HEK293 (cell line): ENCODE measurements at regions not wholly inside any gene's neighbourhood (a gene's known extent, or its start where the extent isn't known, plus 50 kb on each side); places are given as distances from the start of the nearest gene placed in this dataset.

ENCODE experiments used
- CTCF ChIA-PET: fragments of 350-600 bp; formaldehyde crosslinking; extraction: SDS; loops from one replicate; lab custom pipeline; 2021; ENCODE audit warnings: antibody characterized with exemption; lab: Yijun Ruan, JAX
- POLR2A ChIA-PET: fragments of 300-600 bp; formaldehyde crosslinking; extraction: SDS; loops from one replicate; lab custom pipeline; 2020; ENCODE audit warnings: antibody characterized with exemption, inconsistent platforms; lab: Yijun Ruan, JAX
- H3K27ac ChIP-seq: fragments of 200-500 bp; sonication (Bioruptor generic); 2 replicates; pipeline ENCODE4 v1.5.1; 2014; ENCODE audit warnings: low read depth, low read length, control low read depth, inconsistent platforms; ENCODE audit errors: extremely low read depth
- H3K36me3 ChIP-seq, 2 experiments: fragments of 200-500 bp in 1 of 2; sonication (Bioruptor generic) in 1 of 2; 1 replicate in 1 of 2; 2 replicates in 1 of 2; pipeline ENCODE4 v1.5.1; 2014 to 2017; ENCODE audit warnings: inconsistent platforms in 2 of 2, low read length in 2 of 2; ENCODE audit not compliant: control insufficient read depth in 2 of 2, insufficient read depth in 1 of 2
- H3K4me1 ChIP-seq: fragments of 200-500 bp; sonication (Bioruptor generic); 2 replicates; pipeline ENCODE4 v1.5.1; 2014; ENCODE audit warnings: mild to moderate bottlenecking, low read length, inconsistent platforms; ENCODE audit not compliant: control insufficient read depth, insufficient read depth
- H3K4me3 ChIP-seq: 2 replicates; pipeline ENCODE4 v1.5.1; 2011; ENCODE audit warnings: low read depth, mild to moderate bottlenecking, control low read depth, low read length, moderate library complexity
- H3K9me3 ChIP-seq: fragments of 200-500 bp; sonication (Bioruptor generic); 2 replicates; pipeline ENCODE4 v1.5.1; 2014; ENCODE audit warnings: low read depth, low read length, inconsistent platforms; ENCODE audit not compliant: control insufficient read depth, insufficient read depth
- MZF1 ChIP-seq: fragments of 450-650 bp; formaldehyde crosslinking; IDR thresholded peaks from 2 replicates; pipeline ENCODE4 v1.5.1; 2017; ENCODE audit warnings: missing biosample characterization, missing genetic modification characterization, borderline replicate concordance
- OSR2 ChIP-seq: fragments of 450-650 bp; formaldehyde crosslinking; IDR thresholded peaks from 2 replicates; pipeline ENCODE4 v1.5.1; 2016; ENCODE audit warnings: missing biosample characterization, missing genetic modification characterization
- SP2 ChIP-seq: fragments of 450-650 bp; formaldehyde crosslinking; IDR thresholded peaks from 2 replicates; pipeline ENCODE4 v1.5.1; 2016; ENCODE audit warnings: missing biosample characterization, missing genetic modification characterization
- YY2 ChIP-seq: fragments of 450-650 bp; formaldehyde crosslinking; IDR thresholded peaks from 2 replicates; pipeline ENCODE4 v1.5.1; 2016; ENCODE audit warnings: missing biosample characterization, missing genetic modification characterization
- ZBTB17 ChIP-seq: fragments of 450-650 bp; formaldehyde crosslinking; IDR thresholded peaks from 2 replicates; pipeline ENCODE4 v1.5.1; 2016; ENCODE audit warnings: missing biosample characterization, missing genetic modification characterization
- ZBTB7A ChIP-seq: fragments of 450-650 bp; formaldehyde crosslinking; IDR thresholded peaks from 2 replicates; pipeline ENCODE4 v1.5.1; 2016; ENCODE audit warnings: low read depth, missing biosample characterization, missing genetic modification characterization
- ZNF114 ChIP-seq: fragments of 450-650 bp; formaldehyde crosslinking; IDR thresholded peaks from 2 replicates; pipeline ENCODE4 v1.5.0; 2017; ENCODE audit warnings: missing biosample characterization, missing genetic modification characterization
- ZNF157 ChIP-seq: fragments of 450-650 bp; formaldehyde crosslinking; IDR thresholded peaks from 2 replicates; pipeline ENCODE4 v1.5.1; 2016; ENCODE audit warnings: missing biosample characterization, missing genetic modification characterization
- ZNF174 ChIP-seq: fragments of 450-650 bp; formaldehyde crosslinking; IDR thresholded peaks from 2 replicates; pipeline ENCODE4 v1.5.0; 2017; ENCODE audit warnings: missing biosample characterization, mild to moderate bottlenecking, missing genetic modification characterization
- ZNF223 ChIP-seq: fragments of 450-650 bp; formaldehyde crosslinking; IDR thresholded peaks from 2 replicates; pipeline ENCODE4 v1.5.1; 2016; ENCODE audit warnings: missing biosample characterization, missing genetic modification characterization
- ZNF248 ChIP-seq: fragments of 450-650 bp; formaldehyde crosslinking; IDR thresholded peaks from 2 replicates; pipeline ENCODE4 v1.5.1; 2017; ENCODE audit warnings: missing biosample characterization, missing genetic modification characterization
- ZNF426 ChIP-seq: fragments of 450-650 bp; formaldehyde crosslinking; IDR thresholded peaks from 2 replicates; pipeline ENCODE4 v1.5.1; 2017; ENCODE audit warnings: missing biosample characterization, missing genetic modification characterization, mild to moderate bottlenecking, inconsistent platforms, moderate library complexity
- ZNF501 ChIP-seq: fragments of 450-650 bp; formaldehyde crosslinking; IDR thresholded peaks from 2 replicates; pipeline ENCODE4 v1.5.1; 2016; ENCODE audit warnings: missing biosample characterization, missing genetic modification characterization
- ZNF558 ChIP-seq: fragments of 450-650 bp; formaldehyde crosslinking; IDR thresholded peaks from 2 replicates; pipeline ENCODE4 v1.5.1; 2016; ENCODE audit warnings: missing biosample characterization, missing genetic modification characterization
- ZNF654 ChIP-seq: fragments of 450-650 bp; formaldehyde crosslinking; IDR thresholded peaks from 2 replicates; pipeline ENCODE4 v1.5.1; 2016; ENCODE audit warnings: low read depth, missing biosample characterization, missing genetic modification characterization
- ZNF776 ChIP-seq: fragments of 450-650 bp; formaldehyde crosslinking; IDR thresholded peaks from 2 replicates; pipeline ENCODE4 v1.5.0; 2017; ENCODE audit warnings: missing biosample characterization, missing genetic modification characterization, borderline replicate concordance
- ZNF792 ChIP-seq: fragments of 450-650 bp; formaldehyde crosslinking; IDR thresholded peaks from 2 replicates; pipeline ENCODE4 v1.5.1; 2016; ENCODE audit warnings: missing biosample characterization, missing genetic modification characterization
- TF ChIP-seq, protein P1 (sequence below): fragments of 450-650 bp; formaldehyde crosslinking; IDR thresholded peaks from 2 replicates; pipeline ENCODE4 v1.5.1; 2016; ENCODE audit warnings: missing biosample characterization, missing genetic modification characterization
- TF ChIP-seq, protein P2 (sequence below): fragments of 450-650 bp; formaldehyde crosslinking; IDR thresholded peaks from 2 replicates; pipeline ENCODE4 v1.5.1; 2016; ENCODE audit warnings: missing biosample characterization, missing genetic modification characterization
- TF ChIP-seq, protein P3 (sequence below): fragments of 450-650 bp; formaldehyde crosslinking; IDR thresholded peaks from 2 replicates; pipeline ENCODE4 v1.5.1; 2016; ENCODE audit warnings: missing biosample characterization, missing genetic modification characterization, borderline replicate concordance
- TF ChIP-seq, protein P4 (sequence below): fragments of 450-650 bp; formaldehyde crosslinking; IDR thresholded peaks from 2 replicates; pipeline ENCODE4 v1.5.1; 2016; ENCODE audit warnings: missing biosample characterization, missing genetic modification characterization

DNA sequence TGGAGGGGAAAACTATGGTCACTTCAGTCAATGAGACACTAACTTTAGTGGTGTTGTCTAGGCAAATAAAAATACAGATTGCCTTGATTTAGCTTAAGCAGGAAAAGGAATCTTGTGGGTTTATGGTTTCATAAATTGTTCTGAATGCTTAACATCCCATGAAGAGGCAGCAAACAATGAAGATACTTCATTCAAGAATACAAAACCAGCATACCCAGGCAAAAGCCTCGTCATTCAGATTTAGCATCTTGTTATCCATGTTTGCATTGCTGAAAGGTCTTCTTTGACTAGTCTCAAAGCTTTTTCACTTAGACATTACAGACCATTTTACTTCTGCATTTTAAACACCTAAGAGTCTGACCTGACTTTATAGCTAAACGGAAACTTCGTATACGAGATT is 272.7 kb upstream of the FSHR start:
- TF ChIP-seq SP2 (no peak), ZNF654 (tag by site-specific recombination) (no peak), ZNF157 (tag by site-specific recombination) (no peak), MZF1 (tag by site-specific recombination) (no peak), YY2 (no peak), ZNF776 (tag by site-specific recombination) (no peak), ZNF426 (tag by site-specific recombination) (no peak), ZNF248 (tag by site-specific recombination) (no peak)
- TF ChIP-seq, protein P1, sequence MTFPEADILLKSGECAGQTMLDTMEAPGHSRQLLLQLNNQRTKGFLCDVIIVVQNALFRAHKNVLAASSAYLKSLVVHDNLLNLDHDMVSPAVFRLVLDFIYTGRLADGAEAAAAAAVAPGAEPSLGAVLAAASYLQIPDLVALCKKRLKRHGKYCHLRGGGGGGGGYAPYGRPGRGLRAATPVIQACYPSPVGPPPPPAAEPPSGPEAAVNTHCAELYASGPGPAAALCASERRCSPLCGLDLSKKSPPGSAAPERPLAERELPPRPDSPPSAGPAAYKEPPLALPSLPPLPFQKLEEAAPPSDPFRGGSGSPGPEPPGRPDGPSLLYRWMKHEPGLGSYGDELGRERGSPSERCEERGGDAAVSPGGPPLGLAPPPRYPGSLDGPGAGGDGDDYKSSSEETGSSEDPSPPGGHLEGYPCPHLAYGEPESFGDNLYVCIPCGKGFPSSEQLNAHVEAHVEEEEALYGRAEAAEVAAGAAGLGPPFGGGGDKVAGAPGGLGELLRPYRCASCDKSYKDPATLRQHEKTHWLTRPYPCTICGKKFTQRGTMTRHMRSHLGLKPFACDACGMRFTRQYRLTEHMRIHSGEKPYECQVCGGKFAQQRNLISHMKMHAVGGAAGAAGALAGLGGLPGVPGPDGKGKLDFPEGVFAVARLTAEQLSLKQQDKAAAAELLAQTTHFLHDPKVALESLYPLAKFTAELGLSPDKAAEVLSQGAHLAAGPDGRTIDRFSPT (tag by site-specific recombination), result no peak
- CTCF ChIA-PET, result no interaction called here
- H3K27ac ChIP-seq, result no peak overlapping the region
- H3K36me3 ChIP-seq, result no peaks in the 10 kb centered on the region
- POLR2A ChIA-PET, result no interaction called here
- no peaks in the 10 kb centered on the region for H3K4me1 ChIP-seq
- no peak overlapping the region for H3K4me3 ChIP-seq
- H3K9me3 ChIP-seq, result no peaks in the 10 kb centered on the region

DNA sequence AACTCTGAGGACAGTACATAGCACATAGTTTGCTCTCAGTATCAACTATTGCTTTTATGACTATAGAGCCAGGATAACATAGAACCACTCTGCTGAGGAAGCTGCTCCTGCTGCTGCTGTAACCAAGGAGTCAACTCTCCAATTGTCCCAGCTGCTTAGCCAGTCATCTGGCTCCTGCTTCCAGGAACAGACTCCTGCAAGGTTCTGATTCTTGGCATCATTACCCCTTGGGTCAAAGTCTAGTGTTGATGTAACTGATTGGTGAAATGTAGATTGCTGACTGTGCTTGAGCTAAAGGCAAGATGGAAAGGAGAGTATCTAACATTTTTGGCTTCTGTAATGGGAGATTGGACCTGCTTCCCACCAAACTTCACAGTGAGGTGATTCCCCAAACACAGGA is 261.9 kb upstream of the FSHR start:
- Histone ChIP-seq H3K27ac (no peak overlapping the region), H3K4me1 (no peaks in the 10 kb centered on the region), H3K4me3 (no peak overlapping the region), H3K9me3 (no peaks in the 10 kb centered on the region), H3K36me3 (no peaks in the 10 kb centered on the region)
- ChIA-PET POLR2A (no interaction called here), CTCF (no interaction called here)
- TF ChIP-seq ZNF792 (tag by site-specific recombination), result no peak
- no peak for TF ChIP-seq ZNF223 (tag by site-specific recombination)
- TF ChIP-seq ZNF501, result no peak
- TF ChIP-seq, protein P2, sequence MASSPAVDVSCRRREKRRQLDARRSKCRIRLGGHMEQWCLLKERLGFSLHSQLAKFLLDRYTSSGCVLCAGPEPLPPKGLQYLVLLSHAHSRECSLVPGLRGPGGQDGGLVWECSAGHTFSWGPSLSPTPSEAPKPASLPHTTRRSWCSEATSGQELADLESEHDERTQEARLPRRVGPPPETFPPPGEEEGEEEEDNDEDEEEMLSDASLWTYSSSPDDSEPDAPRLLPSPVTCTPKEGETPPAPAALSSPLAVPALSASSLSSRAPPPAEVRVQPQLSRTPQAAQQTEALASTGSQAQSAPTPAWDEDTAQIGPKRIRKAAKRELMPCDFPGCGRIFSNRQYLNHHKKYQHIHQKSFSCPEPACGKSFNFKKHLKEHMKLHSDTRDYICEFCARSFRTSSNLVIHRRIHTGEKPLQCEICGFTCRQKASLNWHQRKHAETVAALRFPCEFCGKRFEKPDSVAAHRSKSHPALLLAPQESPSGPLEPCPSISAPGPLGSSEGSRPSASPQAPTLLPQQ (tag by site-specific recombination), result no peak

DNA sequence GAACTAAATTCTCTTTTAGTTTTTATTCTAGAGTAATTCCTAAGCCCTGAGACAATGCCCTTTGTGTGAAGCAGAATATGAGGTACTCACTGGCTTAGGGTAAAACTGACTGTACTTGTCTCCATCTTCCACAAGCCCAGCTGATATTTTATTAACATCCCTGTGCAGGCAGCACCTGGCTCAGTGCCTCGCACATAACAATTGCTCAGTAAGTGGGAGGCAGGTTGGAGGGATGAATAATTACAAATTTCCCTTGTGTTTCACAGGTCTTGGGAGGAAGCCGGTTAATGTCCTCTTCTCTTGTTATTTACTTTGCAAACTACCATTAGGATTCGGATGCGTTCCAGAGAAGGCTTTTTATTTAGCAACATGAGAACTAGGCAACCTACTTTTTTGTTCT is 249.8 kb upstream of the FSHR start:
- ChIA-PET CTCF (no interaction called here), POLR2A (no interaction called here)
- no peak overlapping the region for H3K4me3 ChIP-seq
- H3K36me3 ChIP-seq, result no peaks in the 10 kb centered on the region
- no peaks in the 10 kb centered on the region for H3K9me3 ChIP-seq
- no peaks in the 10 kb centered on the region for H3K4me1 ChIP-seq
- no peak overlapping the region for H3K27ac ChIP-seq
- TF ChIP-seq ZNF501 (no peak), ZNF114 (no peak), OSR2 (tag by site-specific recombination) (no peak), ZNF174 (tag by site-specific recombination) (no peak), ZBTB17 (tag by site-specific recombination) (no peak), ZNF558 (tag by site-specific recombination) (no peak), ZBTB7A (tag by site-specific recombination) (no peak)
- TF ChIP-seq, protein P3, sequence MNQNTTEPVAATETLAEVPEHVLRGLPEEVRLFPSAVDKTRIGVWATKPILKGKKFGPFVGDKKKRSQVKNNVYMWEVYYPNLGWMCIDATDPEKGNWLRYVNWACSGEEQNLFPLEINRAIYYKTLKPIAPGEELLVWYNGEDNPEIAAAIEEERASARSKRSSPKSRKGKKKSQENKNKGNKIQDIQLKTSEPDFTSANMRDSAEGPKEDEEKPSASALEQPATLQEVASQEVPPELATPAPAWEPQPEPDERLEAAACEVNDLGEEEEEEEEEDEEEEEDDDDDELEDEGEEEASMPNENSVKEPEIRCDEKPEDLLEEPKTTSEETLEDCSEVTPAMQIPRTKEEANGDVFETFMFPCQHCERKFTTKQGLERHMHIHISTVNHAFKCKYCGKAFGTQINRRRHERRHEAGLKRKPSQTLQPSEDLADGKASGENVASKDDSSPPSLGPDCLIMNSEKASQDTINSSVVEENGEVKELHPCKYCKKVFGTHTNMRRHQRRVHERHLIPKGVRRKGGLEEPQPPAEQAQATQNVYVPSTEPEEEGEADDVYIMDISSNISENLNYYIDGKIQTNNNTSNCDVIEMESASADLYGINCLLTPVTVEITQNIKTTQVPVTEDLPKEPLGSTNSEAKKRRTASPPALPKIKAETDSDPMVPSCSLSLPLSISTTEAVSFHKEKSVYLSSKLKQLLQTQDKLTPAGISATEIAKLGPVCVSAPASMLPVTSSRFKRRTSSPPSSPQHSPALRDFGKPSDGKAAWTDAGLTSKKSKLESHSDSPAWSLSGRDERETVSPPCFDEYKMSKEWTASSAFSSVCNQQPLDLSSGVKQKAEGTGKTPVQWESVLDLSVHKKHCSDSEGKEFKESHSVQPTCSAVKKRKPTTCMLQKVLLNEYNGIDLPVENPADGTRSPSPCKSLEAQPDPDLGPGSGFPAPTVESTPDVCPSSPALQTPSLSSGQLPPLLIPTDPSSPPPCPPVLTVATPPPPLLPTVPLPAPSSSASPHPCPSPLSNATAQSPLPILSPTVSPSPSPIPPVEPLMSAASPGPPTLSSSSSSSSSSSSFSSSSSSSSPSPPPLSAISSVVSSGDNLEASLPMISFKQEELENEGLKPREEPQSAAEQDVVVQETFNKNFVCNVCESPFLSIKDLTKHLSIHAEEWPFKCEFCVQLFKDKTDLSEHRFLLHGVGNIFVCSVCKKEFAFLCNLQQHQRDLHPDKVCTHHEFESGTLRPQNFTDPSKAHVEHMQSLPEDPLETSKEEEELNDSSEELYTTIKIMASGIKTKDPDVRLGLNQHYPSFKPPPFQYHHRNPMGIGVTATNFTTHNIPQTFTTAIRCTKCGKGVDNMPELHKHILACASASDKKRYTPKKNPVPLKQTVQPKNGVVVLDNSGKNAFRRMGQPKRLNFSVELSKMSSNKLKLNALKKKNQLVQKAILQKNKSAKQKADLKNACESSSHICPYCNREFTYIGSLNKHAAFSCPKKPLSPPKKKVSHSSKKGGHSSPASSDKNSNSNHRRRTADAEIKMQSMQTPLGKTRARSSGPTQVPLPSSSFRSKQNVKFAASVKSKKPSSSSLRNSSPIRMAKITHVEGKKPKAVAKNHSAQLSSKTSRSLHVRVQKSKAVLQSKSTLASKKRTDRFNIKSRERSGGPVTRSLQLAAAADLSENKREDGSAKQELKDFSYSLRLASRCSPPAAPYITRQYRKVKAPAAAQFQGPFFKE (tag by site-specific recombination), result no peak
- TF ChIP-seq, protein P2 (tag by site-specific recombination), result no peak
- TF ChIP-seq, protein P4, sequence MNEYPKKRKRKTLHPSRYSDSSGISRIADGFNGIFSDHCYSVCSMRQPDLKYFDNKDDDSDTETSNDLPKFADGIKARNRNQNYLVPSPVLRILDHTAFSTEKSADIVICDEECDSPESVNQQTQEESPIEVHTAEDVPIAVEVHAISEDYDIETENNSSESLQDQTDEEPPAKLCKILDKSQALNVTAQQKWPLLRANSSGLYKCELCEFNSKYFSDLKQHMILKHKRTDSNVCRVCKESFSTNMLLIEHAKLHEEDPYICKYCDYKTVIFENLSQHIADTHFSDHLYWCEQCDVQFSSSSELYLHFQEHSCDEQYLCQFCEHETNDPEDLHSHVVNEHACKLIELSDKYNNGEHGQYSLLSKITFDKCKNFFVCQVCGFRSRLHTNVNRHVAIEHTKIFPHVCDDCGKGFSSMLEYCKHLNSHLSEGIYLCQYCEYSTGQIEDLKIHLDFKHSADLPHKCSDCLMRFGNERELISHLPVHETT (tag by site-specific recombination), result no peak
